H1 (cell line): ENCODE measurements at regions not wholly inside any gene's neighbourhood (a gene's known extent, or its start where the extent isn't known, plus 50 kb on each side); places are given as distances from the start of the nearest gene placed in this dataset.

Experiments
- ASH2L ChIP-seq: fragments of 200-600, 300-600 bp; sonication (generic); IDR thresholded peaks from one replicate; pipeline ENCODE4 v1.7.1; 2017; ENCODE audit warnings: low read length
- CHD2 ChIP-seq: IDR thresholded peaks from 2 replicates; pipeline ENCODE4 v1.6.1; 2012; ENCODE audit warnings: low read length, improper control_type of control experiment
- CREB1 ChIP-seq: IDR thresholded peaks from 2 replicates; pipeline ENCODE4 v1.6.1; 2012; ENCODE audit warnings: inconsistent platforms
- CTBP2 ChIP-seq: IDR thresholded peaks from 2 replicates; pipeline ENCODE4 v1.7.0; 2011; ENCODE audit warnings: borderline replicate concordance, mild to moderate bottlenecking, moderate library complexity, mixed read lengths, low read length; ENCODE audit not compliant: insufficient read depth, insufficient read length
- CTCF ChIP-seq, 3 experiments: IDR thresholded peaks; 1 replicate in 2 of 3; 2 replicates in 1 of 3; pipeline versions ENCODE4 v1.5.1 to v1.6.1; 2011; ENCODE audit warnings: low read length in 3 of 3, mild to moderate bottlenecking in 3 of 3, inconsistent platforms in 2 of 3, low read depth in 1 of 3, moderate library complexity in 1 of 3; ENCODE audit not compliant: insufficient read depth in 1 of 3; ENCODE audit errors: control extremely low read depth in 1 of 3
- EP300 ChIP-seq, 2 experiments: IDR thresholded peaks; 1 replicate in 1 of 2; 2 replicates in 1 of 2; pipeline ENCODE4 v1.6.1; 2011 to 2012; ENCODE audit warnings: low read depth in 2 of 2, low read length in 2 of 2, mild to moderate bottlenecking in 2 of 2, borderline replicate concordance in 1 of 2, inconsistent platforms in 1 of 2, moderate library complexity in 1 of 2
- GABPA ChIP-seq: IDR thresholded peaks from 2 replicates; pipeline ENCODE4 v1.6.1; 2011; ENCODE audit warnings: mild to moderate bottlenecking, low read length, moderate library complexity, borderline replicate concordance; ENCODE audit not compliant: insufficient read depth
- NRF1 ChIP-seq: IDR thresholded peaks from 2 replicates; pipeline ENCODE4 v1.6.1; 2011; ENCODE audit warnings: mild to moderate bottlenecking, low read depth, low read length, improper control_type of control experiment
- RFX5 ChIP-seq: IDR thresholded peaks from 2 replicates; pipeline ENCODE4 v1.6.1; 2011; ENCODE audit warnings: low read depth, low read length, improper control_type of control experiment, borderline replicate concordance
- RXRA ChIP-seq: IDR thresholded peaks from 2 replicates; pipeline ENCODE4 v1.6.1; 2011; ENCODE audit warnings: low read depth, mild to moderate bottlenecking, low read length, moderate library complexity; ENCODE audit not compliant: insufficient read depth
- TF ChIP-seq, protein P1 (sequence below): IDR thresholded peaks from 2 replicates; pipeline ENCODE4 v1.6.1; 2012; ENCODE audit warnings: inconsistent platforms

GRCh38 chr17:79400989-79401703 lies 209.7 kb downstream of the RBFOX3 start (continued):
- TF ChIP-seq CTCF (IDR thresholded peaks at IDR 0.05; ENCODE audit: control extremely low read depth in 1 of 3, insufficient read depth in 1 of 3, low read depth in 1 of 3, low read length in 3 of 3) (peak; percentile 68 to 80 (median 70)), CREB1 (peak; percentile 35; the same call in 1 of the 2 replicates), ASH2L (peak; percentile 29), CTBP2 (peak; percentile 30), CHD2 (0 out of 2 replicates have a peak, but pooled peaks have one; percentile 22), RXRA (no peak), RFX5 (no peak), NRF1 (peak; percentile 34), EP300 (IDR thresholded peaks at IDR 0.05; ENCODE audit: borderline replicate concordance in 1 of 2, low read depth in 2 of 2, low read length in 2 of 2) (no peak), GABPA (no peak)
- TF ChIP-seq, protein P1, sequence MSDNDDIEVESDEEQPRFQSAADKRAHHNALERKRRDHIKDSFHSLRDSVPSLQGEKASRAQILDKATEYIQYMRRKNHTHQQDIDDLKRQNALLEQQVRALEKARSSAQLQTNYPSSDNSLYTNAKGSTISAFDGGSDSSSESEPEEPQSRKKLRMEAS = 0 out of 2 replicates have a peak, but pooled peaks have one; percentile 43
